ENCODE measurements at regions not wholly inside any gene's neighbourhood (a gene's known extent, or its start where the extent isn't known, plus 50 kb on each side); places are given as distances from the start of the nearest gene placed in this dataset.
A peak's percentile ranks its signal among the peaks of the same experiment; 100 is the strongest.

DNA sequence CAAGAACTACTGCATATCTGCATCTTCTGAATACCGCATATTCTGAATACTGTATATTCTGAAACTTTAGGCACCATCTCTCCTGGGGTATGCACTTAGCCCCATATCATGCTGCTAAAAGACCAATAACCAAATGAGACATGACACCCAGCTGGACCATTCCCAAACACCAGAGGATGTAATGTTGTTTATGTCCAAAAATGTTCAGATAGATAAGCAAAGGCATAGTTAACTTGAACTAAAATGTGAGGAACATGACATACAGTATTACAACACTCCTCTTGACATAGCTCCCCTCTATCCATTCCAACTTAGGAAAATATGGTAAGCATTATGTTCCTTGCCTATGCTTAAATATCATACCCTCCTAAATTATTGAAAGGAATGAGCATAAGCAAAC lies 127.3 kb downstream of the TENT5A start:
- H3K4me1 ChIP-seq = no peaks in the 10 kb centered on the region

DNA sequence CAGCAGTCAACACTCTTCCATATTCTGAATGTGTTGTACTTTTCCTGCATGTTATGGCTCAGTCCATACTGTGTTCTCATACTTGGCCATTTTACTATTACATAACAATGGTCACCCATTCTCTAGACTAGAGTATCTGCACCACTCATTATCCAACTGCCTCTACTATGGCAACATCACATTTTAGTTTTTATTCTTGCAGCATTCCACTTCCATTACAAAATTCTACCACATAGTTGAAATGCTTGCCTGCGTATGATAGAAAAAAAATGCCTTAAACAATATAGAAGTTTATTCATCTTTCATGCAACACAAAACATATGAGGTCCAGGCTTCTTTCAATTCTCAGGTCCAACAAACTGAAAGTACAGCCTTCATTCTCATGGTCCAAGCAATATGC lies 128.0 kb downstream of the TENT5A start:
- Histone ChIP-seq H3K36me3 (no peaks in the 10 kb centered on the region), H3K9ac (ENCODE audit: low read depth in 2 of 2, low read length in 2 of 2) (no peak overlapping the region), H3K27me3 (no peaks in the 10 kb centered on the region), H3K4me3 (no peak overlapping the region), H3K4me1 (no peaks in the 10 kb centered on the region), H3K9me3 (no peaks in the 10 kb centered on the region), H3K27ac (no peak overlapping the region)
- intact Hi-C loops (cut with DNase I) = no loop called here
- DNase-seq = no peak
- TF ChIP-seq, protein P1, sequence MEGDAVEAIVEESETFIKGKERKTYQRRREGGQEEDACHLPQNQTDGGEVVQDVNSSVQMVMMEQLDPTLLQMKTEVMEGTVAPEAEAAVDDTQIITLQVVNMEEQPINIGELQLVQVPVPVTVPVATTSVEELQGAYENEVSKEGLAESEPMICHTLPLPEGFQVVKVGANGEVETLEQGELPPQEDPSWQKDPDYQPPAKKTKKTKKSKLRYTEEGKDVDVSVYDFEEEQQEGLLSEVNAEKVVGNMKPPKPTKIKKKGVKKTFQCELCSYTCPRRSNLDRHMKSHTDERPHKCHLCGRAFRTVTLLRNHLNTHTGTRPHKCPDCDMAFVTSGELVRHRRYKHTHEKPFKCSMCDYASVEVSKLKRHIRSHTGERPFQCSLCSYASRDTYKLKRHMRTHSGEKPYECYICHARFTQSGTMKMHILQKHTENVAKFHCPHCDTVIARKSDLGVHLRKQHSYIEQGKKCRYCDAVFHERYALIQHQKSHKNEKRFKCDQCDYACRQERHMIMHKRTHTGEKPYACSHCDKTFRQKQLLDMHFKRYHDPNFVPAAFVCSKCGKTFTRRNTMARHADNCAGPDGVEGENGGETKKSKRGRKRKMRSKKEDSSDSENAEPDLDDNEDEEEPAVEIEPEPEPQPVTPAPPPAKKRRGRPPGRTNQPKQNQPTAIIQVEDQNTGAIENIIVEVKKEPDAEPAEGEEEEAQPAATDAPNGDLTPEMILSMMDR (IDR thresholded peaks at IDR 0.05) = no peak

More for the DNA sequence above, 127.3 kb downstream of the TENT5A start:
- TF ChIP-seq, protein P1 (IDR thresholded peaks at IDR 0.05) = no peak
- H3K4me3 ChIP-seq = no peak overlapping the region
- DNase-seq = no peak
- no peaks in the 10 kb centered on the region for H3K9me3 ChIP-seq
- H3K9ac ChIP-seq (ENCODE audit: low read depth in 2 of 2, low read length in 2 of 2) = no peak overlapping the region
- intact Hi-C loops (cut with DNase I) = no loop called here
- no peak overlapping the region for H3K27ac ChIP-seq
- H3K36me3 ChIP-seq = no peaks in the 10 kb centered on the region
- H3K27me3 ChIP-seq = no peaks in the 10 kb centered on the region

DNA sequence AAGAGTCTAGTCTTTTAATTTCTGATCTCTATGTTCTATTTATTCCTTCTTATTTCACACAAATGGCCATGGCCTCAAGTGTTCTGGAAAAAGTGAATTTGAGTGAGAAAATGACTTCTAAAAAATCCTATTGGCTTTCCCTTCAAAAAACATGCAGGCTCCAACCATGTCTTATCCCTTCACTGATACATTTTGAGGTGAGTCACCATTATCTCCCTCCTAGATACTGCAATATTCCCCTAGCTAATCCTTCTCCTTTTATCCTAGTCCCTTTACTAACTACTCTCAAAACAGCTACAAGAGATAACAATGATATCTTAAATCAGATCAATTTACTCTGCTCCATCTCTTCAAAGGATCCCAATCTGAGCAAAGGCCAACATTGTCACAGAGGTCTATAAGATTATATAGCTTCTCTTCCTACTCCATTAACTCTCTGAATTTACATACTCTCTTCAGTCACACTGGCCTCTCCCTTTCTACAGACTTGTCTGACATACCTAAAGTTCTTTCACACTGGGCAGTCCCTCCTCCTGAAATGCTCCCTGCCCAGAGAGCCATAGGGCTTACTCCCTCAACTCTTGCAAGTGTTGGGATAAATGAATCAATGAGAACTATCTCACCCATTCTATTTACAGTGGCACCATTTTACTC lies 129.2 kb downstream of the TENT5A start:
- Histone ChIP-seq H3K9ac (ENCODE audit: low read depth in 2 of 2, low read length in 2 of 2) (no peak overlapping the region), H3K36me3 (no peaks in the 10 kb centered on the region), H3K4me1 (no peaks in the 10 kb centered on the region), H3K9me3 (no peaks in the 10 kb centered on the region), H3K4me3 (no peak overlapping the region), H3K27me3 (no peaks in the 10 kb centered on the region), H3K27ac (no peak overlapping the region)
- DNase-seq = no peak
- TF ChIP-seq, protein P1 (IDR thresholded peaks at IDR 0.05) = no peak
- intact Hi-C loops (cut with DNase I) = no loop called here

DNA sequence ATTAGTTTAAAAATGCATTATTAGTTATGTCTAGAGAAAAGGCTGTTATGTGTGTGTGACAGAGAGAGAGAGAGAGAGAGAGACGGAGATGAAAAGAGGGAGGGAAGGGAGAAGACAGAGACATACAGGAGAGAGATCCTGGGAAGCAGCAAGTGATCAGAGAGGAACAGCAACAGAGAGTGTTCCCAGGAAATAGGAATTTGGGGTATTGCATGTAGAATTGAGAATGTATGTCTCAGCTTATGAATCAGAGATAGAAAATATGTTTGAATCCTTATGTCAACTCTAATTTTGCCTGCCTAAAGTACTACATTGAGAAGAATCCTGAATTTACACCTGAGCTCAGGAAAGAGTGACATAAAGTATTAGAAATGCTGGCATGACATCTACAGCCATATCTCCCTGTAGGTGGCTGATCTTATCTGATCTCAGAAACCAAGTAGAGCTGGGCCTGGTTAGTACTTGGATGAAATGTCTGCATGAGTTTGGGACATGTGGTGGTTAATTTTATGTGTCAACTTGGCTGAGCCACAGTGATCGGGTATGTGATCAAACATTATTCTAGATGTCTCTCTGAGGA lies 130.6 kb downstream of the TENT5A start:
- Histone ChIP-seq H3K4me3 (no peak overlapping the region), H3K27ac (no peak overlapping the region), H3K9ac (ENCODE audit: low read depth in 2 of 2, low read length in 2 of 2) (no peak overlapping the region), H3K27me3 (no peaks in the 10 kb centered on the region), H3K36me3 (no peaks in the 10 kb centered on the region), H3K9me3 (no peaks in the 10 kb centered on the region), H3K4me1 (no peaks in the 10 kb centered on the region)
- DNase-seq = no peak
- TF ChIP-seq, protein P1 (IDR thresholded peaks at IDR 0.05) = no peak
- intact Hi-C loops (cut with DNase I) = no loop called here

DNA sequence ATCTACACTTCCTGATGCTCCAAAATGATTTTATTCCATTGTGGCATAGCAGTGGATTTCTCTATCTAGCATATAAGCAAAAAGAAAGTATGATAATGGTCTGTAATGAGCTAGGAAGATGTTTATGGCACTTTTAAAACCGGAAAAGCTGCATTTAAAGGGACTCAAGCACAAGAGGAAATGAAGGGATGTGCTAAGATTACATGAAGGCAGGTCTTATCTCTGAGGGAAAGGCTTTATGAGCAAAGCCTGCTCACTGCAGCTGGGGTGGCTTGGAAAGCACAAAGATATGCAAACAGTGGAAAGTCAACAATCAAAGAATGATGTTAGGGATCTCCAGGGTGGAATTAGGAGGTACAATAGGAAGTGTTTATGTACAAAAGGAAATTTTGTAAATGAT lies 138.2 kb downstream of the TENT5A start:
- no peaks in the 10 kb centered on the region for H3K4me1 ChIP-seq
- TF ChIP-seq, protein P1 (IDR thresholded peaks at IDR 0.05) = no peak
- no peak overlapping the region for H3K9ac ChIP-seq (ENCODE audit: low read depth in 2 of 2, low read length in 2 of 2)
- peak overlapping the region; percentile 41 for H3K27ac ChIP-seq
- DNase-seq = peak; percentile 61
- no peaks in the 10 kb centered on the region for H3K36me3 ChIP-seq
- H3K4me3 ChIP-seq = no peak overlapping the region
- no peaks in the 10 kb centered on the region for H3K27me3 ChIP-seq
- intact Hi-C loops (cut with DNase I) = no loop called here
- H3K9me3 ChIP-seq = no peaks in the 10 kb centered on the region
